ENCODE measurements at regions not wholly inside any gene's neighbourhood (a gene's known extent, or its start where the extent isn't known, plus 50 kb on each side); places are given as distances from the start of the nearest gene placed in this dataset.

- ATAC-seq: peak; percentile 84
- TF ChIP-seq PATZ1 (CRISPR knock-in tag; IDR thresholded peaks at IDR 0.05; ENCODE audit: borderline replicate concordance) (no peak), TSHZ2 (CRISPR knock-in tag; IDR thresholded peaks at IDR 0.05) (no peak), TOX (CRISPR knock-in tag; IDR thresholded peaks at IDR 0.05; ENCODE audit: borderline replicate concordance) (peak; percentile 54), ZC3H10 (CRISPR knock-in tag; IDR thresholded peaks at IDR 0.05) (0 out of 2 replicates have a peak, but pooled peaks have one; percentile 13), CSDC2 (CRISPR knock-in tag; IDR thresholded peaks at IDR 0.05) (no peak), CREB5 (CRISPR knock-in tag; IDR thresholded peaks at IDR 0.05; ENCODE audit: low read depth) (no peak), SNAI2 (CRISPR knock-in tag; IDR thresholded peaks at IDR 0.05) (no peak)
Observed at GRCh38 chr3:30156586-30157498, 449.6 kb upstream of the TGFBR2 start.

- no peak for ATAC-seq
- no peak for TF ChIP-seq CSRNP3 (CRISPR knock-in tag; IDR thresholded peaks at IDR 0.05)
- TF ChIP-seq TSHZ2 (CRISPR knock-in tag; IDR thresholded peaks at IDR 0.05): no peak
Observed at GRCh38 chr3:30161375-30161774, 445.0 kb upstream of the TGFBR2 start.

- ATAC-seq: peak; percentile 93
- TF ChIP-seq ZNF70 (CRISPR knock-in tag; IDR thresholded peaks at IDR 0.05): peak; percentile 79
- TF ChIP-seq RARB (CRISPR knock-in tag; IDR thresholded peaks at IDR 0.05): peak; percentile 19; the same call in 1 of the 2 replicates
- peak; percentile 68; the same call in 1 of the 2 replicates for TF ChIP-seq ZC3H10 (CRISPR knock-in tag; IDR thresholded peaks at IDR 0.05)
- no peak for TF ChIP-seq CREB5 (CRISPR knock-in tag; IDR thresholded peaks at IDR 0.05; ENCODE audit: low read depth)
- TF ChIP-seq PATZ1 (CRISPR knock-in tag; IDR thresholded peaks at IDR 0.05; ENCODE audit: borderline replicate concordance): peak; percentile 69; the same call in 1 of the 2 replicates
- peak; percentile 75; the same call in 1 of the 2 replicates for TF ChIP-seq TOX (CRISPR knock-in tag; IDR thresholded peaks at IDR 0.05; ENCODE audit: borderline replicate concordance)
- TF ChIP-seq ZFP30 (CRISPR knock-in tag; IDR thresholded peaks at IDR 0.05): no peak
- peak; percentile 94 for TF ChIP-seq ISL1 (CRISPR knock-in tag; IDR thresholded peaks at IDR 0.05)
Observed at GRCh38 chr3:30162579-30162978, 443.8 kb upstream of the TGFBR2 start.

Data from SK-N-SH treated with all-trans-retinoic acid at 6 μM for 48 hours (cell line).